ENCODE measurements at regions not wholly inside any gene's neighbourhood (a gene's known extent, or its start where the extent isn't known, plus 50 kb on each side); places are given as distances from the start of the nearest gene placed in this dataset.

- WGBS: 92% methylated on average over 2 of the region's 2 CpGs
- intact Hi-C loops (cut with DNase I): no loop called here
These were observed 701.9 kb downstream of the LUZP2 start for GRCh38 chr11:25198704-25199103.

GRCh38 chr11:25200925-25201324 lies 704.1 kb downstream of the LUZP2 start:
- H3K4me1 ChIP-seq: no peaks in the 10 kb centered on the region
- DNase-seq (ENCODE audit: extremely low spot score): no peak
- H3K36me3 ChIP-seq: no peaks in the 10 kb centered on the region
- WGBS: 61% methylated on average over 1 of the region's 1 CpG
- TF ChIP-seq POLR2A (IDR thresholded peaks at IDR 0.05; ENCODE audit: low read depth) (no peak), POLR2AphosphoS5 (IDR thresholded peaks at IDR 0.05) (no peak), EP300 (IDR thresholded peaks at IDR 0.05) (no peak)
- TF ChIP-seq, protein P1, sequence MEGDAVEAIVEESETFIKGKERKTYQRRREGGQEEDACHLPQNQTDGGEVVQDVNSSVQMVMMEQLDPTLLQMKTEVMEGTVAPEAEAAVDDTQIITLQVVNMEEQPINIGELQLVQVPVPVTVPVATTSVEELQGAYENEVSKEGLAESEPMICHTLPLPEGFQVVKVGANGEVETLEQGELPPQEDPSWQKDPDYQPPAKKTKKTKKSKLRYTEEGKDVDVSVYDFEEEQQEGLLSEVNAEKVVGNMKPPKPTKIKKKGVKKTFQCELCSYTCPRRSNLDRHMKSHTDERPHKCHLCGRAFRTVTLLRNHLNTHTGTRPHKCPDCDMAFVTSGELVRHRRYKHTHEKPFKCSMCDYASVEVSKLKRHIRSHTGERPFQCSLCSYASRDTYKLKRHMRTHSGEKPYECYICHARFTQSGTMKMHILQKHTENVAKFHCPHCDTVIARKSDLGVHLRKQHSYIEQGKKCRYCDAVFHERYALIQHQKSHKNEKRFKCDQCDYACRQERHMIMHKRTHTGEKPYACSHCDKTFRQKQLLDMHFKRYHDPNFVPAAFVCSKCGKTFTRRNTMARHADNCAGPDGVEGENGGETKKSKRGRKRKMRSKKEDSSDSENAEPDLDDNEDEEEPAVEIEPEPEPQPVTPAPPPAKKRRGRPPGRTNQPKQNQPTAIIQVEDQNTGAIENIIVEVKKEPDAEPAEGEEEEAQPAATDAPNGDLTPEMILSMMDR (IDR thresholded peaks at IDR 0.05): no peak
- intact Hi-C loops (cut with DNase I): no loop called here
- H3K9me3 ChIP-seq: no peaks in the 10 kb centered on the region
- H3K27me3 ChIP-seq: no peaks in the 10 kb centered on the region
- H3K4me3 ChIP-seq: no peak overlapping the region
- H3K27ac ChIP-seq (replicated peaks in 1 of 4): no peak overlapping the region

More at GRCh38 chr11:25198704-25199103, 701.9 kb downstream of the LUZP2 start:
- Histone ChIP-seq H3K4me3 (no peak overlapping the region), H3K27ac (replicated peaks in 1 of 4) (no peak overlapping the region), H3K9me3 (no peaks in the 10 kb centered on the region), H3K27me3 (no peaks in the 10 kb centered on the region), H3K4me1 (no peaks in the 10 kb centered on the region), H3K36me3 (no peaks in the 10 kb centered on the region)
- TF ChIP-seq POLR2AphosphoS5 (IDR thresholded peaks at IDR 0.05) (no peak), POLR2A (IDR thresholded peaks at IDR 0.05; ENCODE audit: low read depth) (no peak), EP300 (IDR thresholded peaks at IDR 0.05) (no peak)
- TF ChIP-seq, protein P1 (IDR thresholded peaks at IDR 0.05): no peak
- DNase-seq (ENCODE audit: extremely low spot score): no peak

GRCh38 chr11:25206762-25207161 lies 709.9 kb downstream of the LUZP2 start:
- H3K9me3 ChIP-seq: peaks cover 0 to 11% (median 9%) of the 10 kb centered on the region in 4 donors
- no peaks in the 10 kb centered on the region for H3K4me1 ChIP-seq
- H3K36me3 ChIP-seq: no peaks in the 10 kb centered on the region
- 71% methylated on average over 1 of the region's 1 CpG for WGBS
- no peak for DNase-seq (ENCODE audit: extremely low spot score)
- TF ChIP-seq POLR2A (IDR thresholded peaks at IDR 0.05; ENCODE audit: low read depth) (no peak), EP300 (IDR thresholded peaks at IDR 0.05) (no peak), POLR2AphosphoS5 (IDR thresholded peaks at IDR 0.05) (no peak)
- TF ChIP-seq, protein P1 (IDR thresholded peaks at IDR 0.05): no peak
- intact Hi-C loops (cut with DNase I): no loop called here
- H3K4me3 ChIP-seq: no peak overlapping the region
- no peak overlapping the region for H3K27ac ChIP-seq (replicated peaks in 1 of 4)
- no peaks in the 10 kb centered on the region for H3K27me3 ChIP-seq

DNA sequence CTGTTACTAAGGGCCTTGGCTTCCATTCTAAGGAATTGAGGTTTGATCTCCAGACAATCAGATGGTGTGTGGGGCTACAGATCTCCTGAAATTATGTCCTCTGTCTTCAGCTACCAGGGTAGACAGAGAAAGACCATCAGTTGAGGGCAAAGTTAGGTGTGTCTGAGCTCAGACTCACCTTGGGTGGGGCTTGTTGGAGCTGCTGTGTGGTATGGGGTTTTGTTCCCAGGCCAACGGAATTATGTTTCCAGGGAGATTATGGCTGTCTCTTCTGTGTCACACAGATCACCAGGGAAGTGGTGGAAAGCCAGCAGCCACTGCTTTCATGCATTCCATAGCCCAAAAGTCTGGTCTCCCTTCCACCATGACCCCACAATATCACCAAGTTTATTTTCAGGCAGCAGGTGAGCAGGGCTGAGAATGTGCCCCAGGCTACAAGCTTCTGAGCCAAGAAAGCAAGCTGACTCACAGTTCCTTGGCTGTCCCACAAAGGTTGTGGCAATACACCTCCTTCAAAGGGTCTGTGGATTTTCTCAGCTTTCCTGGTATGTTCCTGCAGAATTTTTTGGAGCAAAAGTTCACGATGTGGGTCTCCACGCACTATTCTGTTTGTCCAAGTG lies 714.9 kb downstream of the LUZP2 start:
- Histone ChIP-seq H3K4me1 (no peaks in the 10 kb centered on the region), H3K27ac (replicated peaks in 1 of 4) (no peak overlapping the region), H3K36me3 (no peaks in the 10 kb centered on the region), H3K9me3 (peaks cover 0 to 9% (median 7%) of the 10 kb centered on the region in 4 donors), H3K4me3 (no peak overlapping the region), H3K27me3 (no peaks in the 10 kb centered on the region)
- intact Hi-C loops (cut with DNase I): no loop called here
- no peak for DNase-seq (ENCODE audit: extremely low spot score)
- no peak for TF ChIP-seq POLR2A (IDR thresholded peaks at IDR 0.05; ENCODE audit: low read depth)
- TF ChIP-seq, protein P1 (IDR thresholded peaks at IDR 0.05): no peak
- TF ChIP-seq POLR2AphosphoS5 (IDR thresholded peaks at IDR 0.05): no peak
- TF ChIP-seq EP300 (IDR thresholded peaks at IDR 0.05): no peak
- WGBS: 98% methylated on average over 3 of the region's 3 CpGs
